Peyer's patch (tissue), 4 donors: ENCODE measurements at regions not wholly inside any gene's neighbourhood (a gene's known extent, or its start where the extent isn't known, plus 50 kb on each side); places are given as distances from the start of the nearest gene placed in this dataset.

Source experiments
- POLR2A ChIP-seq, 2 donors: fragments of 450-650 bp; IDR thresholded peaks; one replicate each; pipeline ENCODE4 v1.5.1; 2017; ENCODE audit warnings: antibody characterized with exemption in 2 of 2, mild to moderate bottlenecking in 2 of 2, moderate library complexity in 2 of 2
- TF ChIP-seq, protein P1 (sequence below), 6 experiments: fragments of 450-650 bp in 4 of 6; fragments of 200-600 bp in 2 of 6; sonication (generic) in 1 of 6; IDR thresholded peaks; one replicate each; pipeline ENCODE4 v1.5.1; 2017 to 2019; ENCODE audit warnings: antibody characterized with exemption in 6 of 6, mild to moderate bottlenecking in 3 of 6, moderate library complexity in 1 of 6

DNA sequence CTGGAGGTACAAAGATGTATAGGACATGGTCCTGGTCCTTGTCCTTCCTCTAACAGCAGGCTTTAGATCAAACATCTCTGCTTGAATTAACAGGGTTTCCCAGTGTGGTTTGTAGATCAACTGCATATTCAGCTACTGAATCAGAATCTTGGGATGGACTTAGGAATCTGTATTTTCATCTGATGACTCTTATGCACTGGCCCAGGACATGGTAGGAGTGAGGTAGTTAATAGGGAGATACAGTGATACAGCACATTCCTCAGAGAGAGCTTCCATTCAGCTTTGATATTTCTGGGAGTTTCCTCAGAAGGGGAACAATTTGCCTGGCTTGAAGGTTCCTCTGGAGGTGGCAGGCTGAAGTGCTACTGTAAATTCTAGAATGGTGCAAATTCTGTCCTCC is 203.1 kb downstream of the LARP7 start:
- TF ChIP-seq, protein P1, sequence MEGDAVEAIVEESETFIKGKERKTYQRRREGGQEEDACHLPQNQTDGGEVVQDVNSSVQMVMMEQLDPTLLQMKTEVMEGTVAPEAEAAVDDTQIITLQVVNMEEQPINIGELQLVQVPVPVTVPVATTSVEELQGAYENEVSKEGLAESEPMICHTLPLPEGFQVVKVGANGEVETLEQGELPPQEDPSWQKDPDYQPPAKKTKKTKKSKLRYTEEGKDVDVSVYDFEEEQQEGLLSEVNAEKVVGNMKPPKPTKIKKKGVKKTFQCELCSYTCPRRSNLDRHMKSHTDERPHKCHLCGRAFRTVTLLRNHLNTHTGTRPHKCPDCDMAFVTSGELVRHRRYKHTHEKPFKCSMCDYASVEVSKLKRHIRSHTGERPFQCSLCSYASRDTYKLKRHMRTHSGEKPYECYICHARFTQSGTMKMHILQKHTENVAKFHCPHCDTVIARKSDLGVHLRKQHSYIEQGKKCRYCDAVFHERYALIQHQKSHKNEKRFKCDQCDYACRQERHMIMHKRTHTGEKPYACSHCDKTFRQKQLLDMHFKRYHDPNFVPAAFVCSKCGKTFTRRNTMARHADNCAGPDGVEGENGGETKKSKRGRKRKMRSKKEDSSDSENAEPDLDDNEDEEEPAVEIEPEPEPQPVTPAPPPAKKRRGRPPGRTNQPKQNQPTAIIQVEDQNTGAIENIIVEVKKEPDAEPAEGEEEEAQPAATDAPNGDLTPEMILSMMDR (IDR thresholded peaks at IDR 0.05) = no peak
- no peak for TF ChIP-seq POLR2A (IDR thresholded peaks at IDR 0.05)
